Activated T-cell treated with anti-CD3 and anti-CD28 coated beads, Interleukin-2, amount 50 U/mL, for 72 hours (primary cell): ENCODE measurements at regions not wholly inside any gene's neighbourhood (a gene's known extent, or its start where the extent isn't known, plus 50 kb on each side); places are given as distances from the start of the nearest gene placed in this dataset.

ENCODE experiments used
- ATAC-seq, 2 donors: fragments of 150-1000 bp; cut with Tn5 transposase; replicated peaks in 1 of 2; 2 replicates each; pipeline ENCODE4 v1.10.0; 2021; ENCODE audit warnings: moderate library complexity in 2 of 2, mild to moderate bottlenecking in 1 of 2
- DNase-seq, 2 donors: peaks; one replicate each; pipeline ENCODE4 v3.0.0; 2021 to 2022; ENCODE audit warnings: mixed read lengths in 1 of 2
- H3K27ac Mint-ChIP-seq: one replicate; pipeline ENCODE4 v1.8.0; 2022; ENCODE audit warnings: mild to moderate bottlenecking, moderate library complexity, mixed read lengths
- H3K27me3 Mint-ChIP-seq: one replicate; pipeline ENCODE4 v1.8.0; 2022; ENCODE audit warnings: low read depth, mixed read lengths
- H3K36me3 Mint-ChIP-seq, 2 donors: one replicate each; pipeline ENCODE4 v1.8.0; 2022; ENCODE audit warnings: mixed read lengths in 2 of 2, mild to moderate bottlenecking in 1 of 2; ENCODE audit not compliant: insufficient read depth in 2 of 2
- H3K4me1 Mint-ChIP-seq: one replicate; pipeline ENCODE4 v1.8.0; 2022; ENCODE audit warnings: low read depth, mixed read lengths
- H3K4me3 Mint-ChIP-seq, 2 donors: one replicate each; pipeline ENCODE4 v1.8.0; 2022; ENCODE audit warnings: mild to moderate bottlenecking in 2 of 2, mixed read lengths in 2 of 2, moderate library complexity in 2 of 2
- H3K9me3 Mint-ChIP-seq, 2 donors: one replicate each; pipeline ENCODE4 v1.8.0; 2022; ENCODE audit warnings: mixed read lengths in 2 of 2

GRCh38 chr3:31479431-31479830 is 53.3 kb upstream of the STT3B start:
- Mint-ChIP-seq H3K27me3 (no peaks in the 10 kb centered on the region), H3K27ac (no peak overlapping the region), H3K4me3 (no peak overlapping the region), H3K36me3 (peaks cover 2 to 4% of the 10 kb centered on the region in 2 donors), H3K4me1 (no peaks in the 10 kb centered on the region), H3K9me3 (peaks cover 5 to 7% of the 10 kb centered on the region in 2 donors)
- ATAC-seq (no peak), DNase-seq (no peak)

- H3K4me3 Mint-ChIP-seq, result no peak overlapping the region
- H3K27ac Mint-ChIP-seq, result no peak overlapping the region
- DNase-seq (no peak), ATAC-seq (no peak)
- H3K27me3 Mint-ChIP-seq, result no peaks in the 10 kb centered on the region
- peaks cover 5% of the 10 kb centered on the region in 2 donors for H3K9me3 Mint-ChIP-seq
- peaks cover 2 to 4% of the 10 kb centered on the region in 2 donors for H3K36me3 Mint-ChIP-seq
- no peaks in the 10 kb centered on the region for H3K4me1 Mint-ChIP-seq
These were observed 51.0 kb upstream of the STT3B start for GRCh38 chr3:31481697-31482096.

- ATAC-seq, result no peak
These were observed 50.1 kb upstream of the STT3B start for GRCh38 chr3:31482493-31483200.

More at GRCh38 chr3:31482493-31483200, 50.1 kb upstream of the STT3B start:
- no peak overlapping the region for H3K27ac Mint-ChIP-seq
- H3K4me1 Mint-ChIP-seq, result no peaks in the 10 kb centered on the region
- no peak overlapping the region for H3K4me3 Mint-ChIP-seq
- peaks cover 5% of the 10 kb centered on the region in 2 donors for H3K9me3 Mint-ChIP-seq
- H3K27me3 Mint-ChIP-seq, result no peaks in the 10 kb centered on the region
- H3K36me3 Mint-ChIP-seq, result peaks cover 2 to 4% of the 10 kb centered on the region in 2 donors
- no peak for DNase-seq
